GM19452 (cell line): ENCODE measurements at regions not wholly inside any gene's neighbourhood (a gene's known extent, or its start where the extent isn't known, plus 50 kb on each side); places are given as distances from the start of the nearest gene placed in this dataset.
"Not testable (repeated sequence)": the region's sequence is repeated elsewhere in the genome, so short reads cannot be mapped to it uniquely, and the experiment has no call there.

ENCODE experiments used
- ATAC-seq: cut with Tn5 transposase; IDR thresholded peaks from one replicate; pipeline ENCODE4 v1.9.1; 2021; ENCODE audit not compliant: unreplicated experiment

- no peak for ATAC-seq
Measured at GRCh38 chr20:56689318-56689717, 60.2 kb downstream of the TFAP2C start.

GRCh38 chr20:56689852-56690485, 60.9 kb downstream of the TFAP2C start:
- no peak for ATAC-seq

GRCh38 chr20:56690531-56691175, 61.5 kb downstream of the TFAP2C start:
- no peak for ATAC-seq

DNA sequence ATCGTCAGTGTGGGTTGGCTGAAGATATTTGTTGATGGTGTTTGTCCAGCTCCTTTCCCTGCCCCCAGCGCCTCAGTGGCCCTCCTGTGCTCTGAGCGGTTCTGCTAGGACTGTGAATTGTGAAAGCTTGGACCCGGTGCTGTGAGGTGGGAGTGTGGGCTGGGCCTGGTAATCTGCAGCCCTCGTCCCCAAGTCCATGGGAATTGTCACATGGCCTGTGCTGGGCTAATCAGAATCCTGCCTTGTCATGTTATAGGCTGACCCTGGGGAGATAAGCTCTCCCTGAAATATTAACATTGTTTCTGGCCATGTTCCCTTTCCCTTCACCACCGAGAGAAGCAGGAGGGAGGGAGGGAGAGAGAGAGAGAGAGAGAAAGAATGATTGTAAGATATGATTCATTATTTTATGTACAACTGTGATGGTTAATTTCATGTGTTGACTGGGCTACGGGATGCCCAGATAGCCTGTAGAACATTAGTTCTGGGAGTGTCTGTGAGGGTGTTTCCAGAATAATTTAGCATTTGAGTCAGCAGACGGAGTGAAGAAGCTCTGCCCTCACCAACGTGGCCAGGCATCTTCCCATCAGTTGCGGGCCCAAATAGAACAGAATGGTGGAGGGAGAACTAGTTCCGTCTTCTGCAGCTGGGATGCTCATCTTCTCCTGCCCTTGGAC, 62.4 kb downstream of the TFAP2C start:
- ATAC-seq = no peak

GRCh38 chr20:56693217-56693616, 64.1 kb downstream of the TFAP2C start:
- no peak for ATAC-seq

GRCh38 chr20:56697476-56697875, 68.4 kb downstream of the TFAP2C start:
- ATAC-seq = no peak

GRCh38 chr20:56698297-56698696, 69.2 kb downstream of the TFAP2C start:
- ATAC-seq = no peak

DNA sequence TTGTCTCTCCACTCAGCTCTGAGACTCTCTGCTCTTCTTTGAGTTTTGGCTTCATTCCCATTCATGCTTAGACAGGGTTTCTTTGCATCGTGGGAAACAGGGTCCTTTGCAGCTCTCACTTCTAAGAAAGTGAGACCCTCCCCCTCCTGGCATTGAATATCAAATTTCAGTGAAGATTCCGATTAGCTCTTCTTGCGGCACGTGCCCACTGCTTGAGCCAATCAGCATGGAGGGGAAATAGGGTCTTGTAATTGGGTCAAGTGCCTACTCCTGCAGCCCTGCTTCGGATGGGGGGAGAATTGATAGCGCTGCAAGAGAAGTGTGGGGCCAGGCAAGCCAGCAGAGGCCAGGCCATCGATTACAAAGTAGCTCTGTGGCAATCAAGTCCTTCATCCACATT, 69.6 kb downstream of the TFAP2C start:
- ATAC-seq = no peak

- no peak for ATAC-seq
Measured at GRCh38 chr20:56702931-56703840, 74.1 kb downstream of the TFAP2C start.

GRCh38 chr20:56706867-56707360, 77.8 kb downstream of the TFAP2C start:
- no peak for ATAC-seq

DNA sequence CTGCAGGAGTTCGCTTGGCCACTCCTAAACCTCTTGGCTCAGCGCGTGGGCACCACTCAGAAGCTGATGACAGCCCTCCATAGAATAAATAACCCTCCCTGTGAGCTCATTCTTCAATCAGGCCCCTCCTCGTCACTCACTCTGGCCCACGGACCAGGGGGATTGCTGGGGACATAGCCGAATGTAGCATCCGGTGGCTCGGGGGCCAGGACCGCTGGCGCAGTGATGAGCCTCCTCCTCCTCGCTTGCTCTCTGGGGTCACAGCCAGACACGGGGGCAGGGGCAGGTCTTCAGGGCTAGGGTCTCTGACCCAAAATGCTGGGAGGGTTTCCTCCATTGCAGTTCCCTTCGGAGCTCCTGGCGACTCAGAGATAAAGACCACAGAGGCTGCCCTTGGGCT, 79.9 kb downstream of the TFAP2C start:
- ATAC-seq = no peak

DNA sequence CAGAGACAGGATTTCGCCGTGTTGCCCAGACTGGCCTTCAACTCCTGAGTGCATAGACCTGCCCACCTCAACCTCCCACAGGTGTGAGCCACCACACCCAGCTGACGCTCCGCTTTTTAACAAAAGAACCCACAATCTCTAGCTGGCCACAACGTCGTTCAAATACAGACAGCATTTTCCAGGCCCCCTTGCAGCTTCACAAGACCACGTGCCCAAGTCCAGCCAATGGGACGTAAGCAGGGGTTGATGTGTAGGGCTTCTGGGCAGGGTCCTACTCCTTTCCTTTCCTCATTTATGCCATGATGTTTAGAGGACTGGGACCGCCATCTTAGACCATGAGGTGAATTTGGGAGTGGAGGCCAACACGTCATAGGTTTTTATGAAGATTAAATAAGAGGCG, 81.0 kb downstream of the TFAP2C start:
- ATAC-seq = no peak

DNA sequence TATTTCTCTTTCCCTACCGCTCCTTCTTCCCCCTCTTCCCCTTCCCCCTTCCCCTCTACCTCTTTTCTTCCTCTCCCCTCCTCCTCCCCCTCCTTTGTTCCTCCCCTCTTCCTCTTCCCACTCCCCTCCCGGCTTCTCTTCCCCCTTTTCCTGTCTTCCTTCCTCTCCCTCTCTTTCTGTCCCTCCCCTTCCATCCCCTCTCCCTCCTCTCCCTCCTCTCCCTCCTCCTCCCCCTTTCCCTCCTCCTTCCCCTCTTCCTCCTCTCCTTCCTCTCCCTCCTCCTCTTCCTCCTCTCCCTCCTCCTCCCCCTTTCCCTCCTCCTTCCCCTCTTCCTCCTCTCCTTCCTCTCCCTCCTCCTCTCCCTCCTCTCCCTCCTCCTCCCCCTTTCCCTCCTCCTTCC, 81.5 kb downstream of the TFAP2C start:
- ATAC-seq = not testable (repeated sequence)

DNA sequence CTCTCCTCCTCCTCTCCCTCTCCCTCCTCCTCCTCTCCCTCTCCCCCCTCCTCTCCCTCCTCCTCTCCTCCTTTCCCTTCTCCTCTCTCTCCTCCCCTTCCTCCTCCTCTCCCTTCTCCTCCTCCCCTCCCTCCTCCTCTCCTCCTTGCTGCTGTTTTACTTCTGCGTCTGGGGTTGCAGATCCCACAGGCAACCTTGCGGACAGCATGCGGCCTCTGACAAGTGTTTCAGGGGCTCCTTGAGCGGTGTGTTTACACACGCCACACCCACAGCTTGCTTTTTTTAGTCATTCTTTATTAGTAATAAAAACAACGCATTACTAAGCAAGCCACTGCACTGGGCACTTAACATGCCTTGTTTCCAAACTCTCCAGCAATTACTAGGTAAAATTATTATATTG, 81.9 kb downstream of the TFAP2C start:
- no peak for ATAC-seq

DNA sequence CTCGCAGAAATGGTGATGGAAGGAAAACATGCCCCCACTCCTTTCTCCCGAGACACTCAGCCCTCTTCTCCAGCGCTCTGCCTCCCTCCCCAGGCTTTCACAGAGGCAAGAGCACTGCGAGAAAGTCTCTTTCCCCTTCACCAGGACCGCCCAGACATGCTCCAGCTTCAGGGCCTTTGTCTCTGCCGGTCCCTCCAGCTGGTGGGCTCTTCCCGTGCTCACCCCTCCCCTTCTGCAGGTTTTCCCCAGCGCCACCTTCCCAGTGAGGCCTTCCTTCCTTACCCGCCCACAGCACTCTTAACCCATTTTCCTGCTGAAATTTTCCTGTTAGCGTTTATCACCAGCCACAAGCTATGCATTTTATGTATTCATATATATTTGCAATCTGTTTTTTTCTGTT, 86.2 kb downstream of the TFAP2C start:
- no peak for ATAC-seq

DNA sequence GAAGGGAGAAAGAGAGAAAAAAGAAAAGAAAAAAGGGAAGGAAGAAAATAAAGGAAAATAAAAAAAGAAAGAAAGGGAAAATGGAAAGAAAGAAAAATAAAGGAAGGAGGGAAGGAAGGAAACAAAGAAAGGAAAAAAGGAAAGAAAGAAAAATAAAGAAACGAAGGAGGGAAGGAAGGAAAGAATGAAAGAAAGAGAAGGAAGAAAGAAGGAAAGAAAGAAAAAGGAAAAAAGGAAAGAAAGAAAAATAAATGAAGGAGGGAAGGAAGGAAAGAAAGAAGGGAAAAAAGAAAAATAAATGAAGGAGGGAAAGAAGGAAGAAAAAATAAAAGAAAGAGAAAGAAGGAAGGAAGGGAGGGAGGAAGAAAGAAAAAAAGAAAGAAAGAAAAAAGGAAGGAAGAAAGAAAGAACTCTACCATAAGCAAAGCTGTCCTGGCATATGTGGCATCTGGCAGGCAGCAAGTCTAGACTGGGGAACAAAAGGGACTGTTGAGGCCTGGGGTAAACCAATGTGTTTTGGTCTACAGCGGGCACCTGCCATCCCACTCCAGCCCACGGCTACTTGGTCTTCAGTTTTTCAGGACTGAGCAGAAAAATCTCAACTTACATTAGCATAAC, 86.9 kb downstream of the TFAP2C start:
- ATAC-seq = no peak

DNA sequence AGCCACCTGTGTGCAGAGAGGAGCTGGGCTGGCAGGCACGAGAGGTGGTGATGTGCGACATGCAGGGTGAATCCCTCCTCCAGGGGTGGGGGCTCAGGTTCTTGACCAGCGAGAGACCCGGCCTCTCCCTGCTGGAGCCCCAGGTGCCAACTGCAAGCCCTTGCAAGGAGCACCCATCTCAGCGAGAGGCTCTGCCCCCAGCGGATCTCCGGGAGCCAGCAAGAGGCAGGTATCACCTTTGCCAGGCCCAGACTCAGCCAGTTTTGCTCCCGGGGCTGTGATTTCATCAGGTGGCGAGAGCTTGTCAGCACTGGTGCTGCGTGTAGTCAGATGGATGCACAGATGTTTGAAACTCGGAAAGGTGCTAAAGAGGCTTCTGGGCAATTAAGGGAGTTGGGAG, 87.7 kb downstream of the TFAP2C start:
- no peak for ATAC-seq

- ATAC-seq = no peak
Measured at GRCh38 chr20:56718816-56719215, 89.7 kb downstream of the TFAP2C start.

DNA sequence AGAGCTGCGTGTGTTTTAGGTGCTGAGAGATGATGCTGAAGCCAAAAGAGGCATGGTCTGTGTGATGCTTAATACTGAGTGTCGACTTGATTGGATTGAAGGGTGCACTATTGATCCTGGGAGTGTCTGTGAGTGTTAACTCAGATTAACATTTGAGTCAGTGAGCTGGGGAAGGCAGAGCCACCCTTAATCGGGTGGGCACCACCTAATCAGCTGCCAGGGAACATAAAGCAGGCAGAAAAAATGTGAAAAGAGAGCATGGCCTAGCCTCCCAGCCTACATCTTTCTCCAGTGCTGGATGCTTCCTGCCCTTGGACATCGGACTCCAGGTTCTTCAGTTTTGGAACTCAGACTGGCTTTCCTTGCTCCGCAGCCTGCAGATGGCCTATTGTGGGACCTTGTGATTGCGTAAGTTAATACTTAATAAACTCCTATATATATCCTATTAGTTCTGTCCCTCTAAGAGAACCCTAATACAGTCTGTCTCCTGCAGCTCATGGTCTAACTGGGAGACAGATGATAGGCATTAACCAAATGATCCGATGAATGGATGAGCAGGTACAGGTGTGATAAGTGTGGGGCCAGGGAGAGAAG, 91.6 kb downstream of the TFAP2C start:
- ATAC-seq = no peak

GRCh38 chr20:56722042-56722441, 92.9 kb downstream of the TFAP2C start:
- ATAC-seq = no peak
